ENCODE measurements at regions not wholly inside any gene's neighbourhood (a gene's known extent, or its start where the extent isn't known, plus 50 kb on each side); places are given as distances from the start of the nearest gene placed in this dataset.
"Not testable (repeated sequence)": the region's sequence is repeated elsewhere in the genome, so short reads cannot be mapped to it uniquely, and the experiment has no call there.

GRCh38 chr6:74505391-74505790, 700.5 kb downstream of the COL12A1 start:
- H3K4me3 Mint-ChIP-seq (ENCODE audit: unreplicated experiment): no peak overlapping the region
- peaks cover 37% of the 10 kb centered on the region for H3K9me3 Mint-ChIP-seq (ENCODE audit: low read depth)
- no peak for TF ChIP-seq CTCF (IDR thresholded peaks at IDR 0.05)
- no peaks in the 10 kb centered on the region for H3K27me3 Mint-ChIP-seq (ENCODE audit: low read depth)
- no peaks in the 10 kb centered on the region for H3K4me1 Mint-ChIP-seq (ENCODE audit: low read depth)
- DNase-seq (ENCODE audit: low spot score): no peak
- no peak overlapping the region for H3K27ac Mint-ChIP-seq (ENCODE audit: unreplicated experiment)
- peaks cover 13% of the 10 kb centered on the region for H3K36me3 Mint-ChIP-seq (ENCODE audit: low read depth)

DNA sequence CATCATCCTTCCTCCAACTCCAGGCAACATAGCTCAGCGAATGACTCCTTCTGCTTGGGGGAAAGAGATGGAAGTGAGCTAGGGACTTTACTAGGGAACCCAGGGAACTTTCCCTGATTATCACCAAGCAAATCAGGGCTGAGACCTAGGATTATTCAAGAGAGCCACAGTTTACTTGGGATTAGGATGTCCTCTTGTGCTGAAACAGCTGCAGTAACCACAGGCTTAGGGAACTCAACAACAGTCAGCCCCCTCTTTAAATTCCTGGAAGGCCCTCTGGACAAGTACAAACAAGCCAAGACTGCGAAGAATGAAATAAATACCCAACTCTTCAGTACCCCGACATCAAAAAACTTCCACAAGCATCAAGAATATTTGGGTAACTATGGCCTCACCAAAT, 700.9 kb downstream of the COL12A1 start:
- no peak for TF ChIP-seq CTCF (IDR thresholded peaks at IDR 0.05)
- H3K9me3 Mint-ChIP-seq (ENCODE audit: low read depth): peaks cover 32% of the 10 kb centered on the region

GRCh38 chr6:74492587-74492986, 713.3 kb downstream of the COL12A1 start:
- Mint-ChIP-seq H3K36me3 (ENCODE audit: low read depth) (no peaks in the 10 kb centered on the region), H3K4me3 (ENCODE audit: unreplicated experiment) (no peak overlapping the region), H3K27ac (ENCODE audit: unreplicated experiment) (no peak overlapping the region), H3K27me3 (ENCODE audit: low read depth) (no peaks in the 10 kb centered on the region), H3K9me3 (ENCODE audit: low read depth) (peaks cover 5% of the 10 kb centered on the region), H3K4me1 (ENCODE audit: low read depth) (no peaks in the 10 kb centered on the region)
- no peak for TF ChIP-seq CTCF (IDR thresholded peaks at IDR 0.05)
- no peak for DNase-seq (ENCODE audit: low spot score)

More for the DNA sequence above, 700.9 kb downstream of the COL12A1 start:
- H3K4me1 Mint-ChIP-seq (ENCODE audit: low read depth): no peaks in the 10 kb centered on the region
- H3K36me3 Mint-ChIP-seq (ENCODE audit: low read depth): peaks cover 13% of the 10 kb centered on the region
- no peak for DNase-seq (ENCODE audit: low spot score)
- no peak overlapping the region for H3K27ac Mint-ChIP-seq (ENCODE audit: unreplicated experiment)
- H3K4me3 Mint-ChIP-seq (ENCODE audit: unreplicated experiment): no peak overlapping the region
- H3K27me3 Mint-ChIP-seq (ENCODE audit: low read depth): no peaks in the 10 kb centered on the region

GRCh38 chr6:74491844-74492374, 713.9 kb downstream of the COL12A1 start:
- Mint-ChIP-seq H3K4me1 (ENCODE audit: low read depth) (no peaks in the 10 kb centered on the region), H3K27me3 (ENCODE audit: low read depth) (no peaks in the 10 kb centered on the region), H3K36me3 (ENCODE audit: low read depth) (no peaks in the 10 kb centered on the region), H3K4me3 (ENCODE audit: unreplicated experiment) (no peak overlapping the region), H3K27ac (ENCODE audit: unreplicated experiment) (no peak overlapping the region), H3K9me3 (ENCODE audit: low read depth) (peaks cover 6% of the 10 kb centered on the region)
- TF ChIP-seq CTCF (IDR thresholded peaks at IDR 0.05): no peak
- DNase-seq (ENCODE audit: low spot score): no peak

GRCh38 chr6:74488726-74489125, 717.1 kb downstream of the COL12A1 start:
- DNase-seq (ENCODE audit: low spot score); H3K4me3 Mint-ChIP-seq (ENCODE audit: unreplicated experiment); H3K9me3 Mint-ChIP-seq (ENCODE audit: low read depth); H3K27me3 Mint-ChIP-seq (ENCODE audit: low read depth); H3K27ac Mint-ChIP-seq (ENCODE audit: unreplicated experiment); H3K4me1 Mint-ChIP-seq (ENCODE audit: low read depth); H3K36me3 Mint-ChIP-seq (ENCODE audit: low read depth): not testable (repeated sequence)

GRCh38 chr6:74482180-74482579, 723.7 kb downstream of the COL12A1 start:
- Mint-ChIP-seq H3K27me3 (ENCODE audit: low read depth) (no peaks in the 10 kb centered on the region), H3K4me1 (ENCODE audit: low read depth) (no peaks in the 10 kb centered on the region), H3K36me3 (ENCODE audit: low read depth) (no peaks in the 10 kb centered on the region), H3K27ac (ENCODE audit: unreplicated experiment) (no peak overlapping the region), H3K4me3 (ENCODE audit: unreplicated experiment) (no peak overlapping the region), H3K9me3 (ENCODE audit: low read depth) (peaks cover 6% of the 10 kb centered on the region)
- TF ChIP-seq CTCF (IDR thresholded peaks at IDR 0.05): no peak
- DNase-seq (ENCODE audit: low spot score): no peak

All from chondrocyte (in vitro differentiated cells).